ENCODE measurements at regions not wholly inside any gene's neighbourhood (a gene's known extent, or its start where the extent isn't known, plus 50 kb on each side); places are given as distances from the start of the nearest gene placed in this dataset.
"Not testable (repeated sequence)": the region's sequence is repeated elsewhere in the genome, so short reads cannot be mapped to it uniquely, and the experiment has no call there.

- Histone ChIP-seq H3K9me3 (ENCODE audit: insufficient read depth, low read depth, low read length) (no peaks in the 10 kb centered on the region), H3K36me3 (ENCODE audit: insufficient read depth, low read length) (no peaks in the 10 kb centered on the region), H3K9ac (ENCODE audit: low read depth, low read length, poor library complexity, severe bottlenecking) (no peak overlapping the region), H3K4me2 (ENCODE audit: low read depth, low read length, poor library complexity, severe bottlenecking) (no peak overlapping the region), H2AFZ (ENCODE audit: low read length) (no peak overlapping the region), H3K9me2 (replicated peaks; ENCODE audit: low read depth, low read length) (no peaks in the 10 kb centered on the region), H3K79me2 (ENCODE audit: insufficient read depth, low read length) (no peaks in the 10 kb centered on the region), H3F3A (ENCODE audit: low read depth) (no peaks in the 10 kb centered on the region), H3K4me1 (ENCODE audit: insufficient read depth, low read length, poor library complexity, severe bottlenecking) (no peaks in the 10 kb centered on the region), H4K20me1 (ENCODE audit: insufficient read depth, low read length, poor library complexity, severe bottlenecking) (no peaks in the 10 kb centered on the region), H3K4me3 (ENCODE audit: low read length, poor library complexity, severe bottlenecking) (no peak overlapping the region), H3K27me3 (ENCODE audit: insufficient read depth, low read length, poor library complexity, severe bottlenecking) (no peaks in the 10 kb centered on the region)
- TF ChIP-seq EZH2phosphoT487 (IDR thresholded peaks at IDR 0.05; ENCODE audit: borderline replicate concordance) (no peak), CTCF (conservative IDR thresholded peaks at IDR 0.05; ENCODE audit: low read length) (no peak)
Observed at GRCh38 chr9:31556667-31557463, 827.6 kb upstream of the ACO1 start.

- H2AFZ ChIP-seq (ENCODE audit: low read length); H3K27me3 ChIP-seq (ENCODE audit: insufficient read depth, low read length, poor library complexity, severe bottlenecking); H4K20me1 ChIP-seq (ENCODE audit: insufficient read depth, low read length, poor library complexity, severe bottlenecking); H3K4me1 ChIP-seq (ENCODE audit: insufficient read depth, low read length, poor library complexity, severe bottlenecking); H3K9me3 ChIP-seq (ENCODE audit: insufficient read depth, low read depth, low read length); H3F3A ChIP-seq (ENCODE audit: low read depth); H3K36me3 ChIP-seq (ENCODE audit: insufficient read depth, low read length); H3K4me3 ChIP-seq (ENCODE audit: low read length, poor library complexity, severe bottlenecking); H3K79me2 ChIP-seq (ENCODE audit: insufficient read depth, low read length); H3K9me2 ChIP-seq (replicated peaks; ENCODE audit: low read depth, low read length); H3K9ac ChIP-seq (ENCODE audit: low read depth, low read length, poor library complexity, severe bottlenecking); H3K4me2 ChIP-seq (ENCODE audit: low read depth, low read length, poor library complexity, severe bottlenecking): not testable (repeated sequence)
Observed at GRCh38 chr9:31572190-31572589, 812.3 kb upstream of the ACO1 start.

GRCh38 chr9:31573561-31573960 lies 810.9 kb upstream of the ACO1 start:
- no peaks in the 10 kb centered on the region for H3K79me2 ChIP-seq (ENCODE audit: insufficient read depth, low read length)
- no peaks in the 10 kb centered on the region for H3K36me3 ChIP-seq (ENCODE audit: insufficient read depth, low read length)
- no peaks in the 10 kb centered on the region for H3K27me3 ChIP-seq (ENCODE audit: insufficient read depth, low read length, poor library complexity, severe bottlenecking)
- no peaks in the 10 kb centered on the region for H4K20me1 ChIP-seq (ENCODE audit: insufficient read depth, low read length, poor library complexity, severe bottlenecking)
- no peaks in the 10 kb centered on the region for H3K9me2 ChIP-seq (replicated peaks; ENCODE audit: low read depth, low read length)
- H2AFZ ChIP-seq (ENCODE audit: low read length), result no peak overlapping the region
- H3K9me3 ChIP-seq (ENCODE audit: insufficient read depth, low read depth, low read length), result no peaks in the 10 kb centered on the region
- no peak overlapping the region for H3K9ac ChIP-seq (ENCODE audit: low read depth, low read length, poor library complexity, severe bottlenecking)
- H3K4me3 ChIP-seq (ENCODE audit: low read length, poor library complexity, severe bottlenecking), result no peak overlapping the region
- no peaks in the 10 kb centered on the region for H3F3A ChIP-seq (ENCODE audit: low read depth)
- H3K4me1 ChIP-seq (ENCODE audit: insufficient read depth, low read length, poor library complexity, severe bottlenecking), result no peaks in the 10 kb centered on the region
- TF ChIP-seq EZH2phosphoT487 (IDR thresholded peaks at IDR 0.05; ENCODE audit: borderline replicate concordance) (no peak), CTCF (conservative IDR thresholded peaks at IDR 0.05; ENCODE audit: low read length) (no peak)
- no peak overlapping the region for H3K4me2 ChIP-seq (ENCODE audit: low read depth, low read length, poor library complexity, severe bottlenecking)

All from Loucy (cell line).